ENCODE measurements at regions not wholly inside any gene's neighbourhood (a gene's known extent, or its start where the extent isn't known, plus 50 kb on each side); places are given as distances from the start of the nearest gene placed in this dataset.
"Not testable (repeated sequence)": the region's sequence is repeated elsewhere in the genome, so short reads cannot be mapped to it uniquely, and the experiment has no call there.

GRCh38 chrX:437661-438390 is 51.1 kb upstream of the PPP2R3B start:
- DNase-seq, result peak; percentile 2

GRCh38 chrX:439241-439640 is 52.5 kb upstream of the PPP2R3B start:
- DNase-seq, result no peak

- DNase-seq, result no peak
These were observed 53.0 kb upstream of the PPP2R3B start for GRCh38 chrX:439719-440118.

- DNase-seq, result no peak
These were observed 53.9 kb upstream of the PPP2R3B start for GRCh38 chrX:440636-441035.

GRCh38 chrX:443536-444210 is 57.0 kb upstream of the PPP2R3B start:
- DNase-seq, result no peak

- DNase-seq, result no peak
These were observed 57.6 kb upstream of the PPP2R3B start for GRCh38 chrX:444305-444704.

DNA sequence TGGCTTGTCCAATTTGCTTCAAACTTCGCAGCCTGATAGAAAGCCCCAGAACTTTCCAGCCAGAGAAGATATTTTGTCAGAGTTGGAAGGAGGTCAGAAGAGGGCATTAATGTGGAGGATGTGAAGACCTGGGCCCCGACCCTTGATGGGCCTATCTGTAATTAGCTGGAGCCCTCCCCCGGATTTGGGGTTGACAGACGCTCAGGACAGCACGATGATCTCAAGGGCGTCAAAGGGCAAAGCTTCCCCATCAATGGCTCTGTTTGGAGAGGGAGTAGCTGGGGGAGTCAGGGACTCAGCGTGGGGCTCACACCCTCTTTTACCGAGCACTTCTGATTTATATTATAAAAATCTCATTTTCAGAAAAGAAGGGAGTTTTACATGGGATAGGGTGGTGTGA is 59.0 kb upstream of the PPP2R3B start:
- DNase-seq, result no peak

DNA sequence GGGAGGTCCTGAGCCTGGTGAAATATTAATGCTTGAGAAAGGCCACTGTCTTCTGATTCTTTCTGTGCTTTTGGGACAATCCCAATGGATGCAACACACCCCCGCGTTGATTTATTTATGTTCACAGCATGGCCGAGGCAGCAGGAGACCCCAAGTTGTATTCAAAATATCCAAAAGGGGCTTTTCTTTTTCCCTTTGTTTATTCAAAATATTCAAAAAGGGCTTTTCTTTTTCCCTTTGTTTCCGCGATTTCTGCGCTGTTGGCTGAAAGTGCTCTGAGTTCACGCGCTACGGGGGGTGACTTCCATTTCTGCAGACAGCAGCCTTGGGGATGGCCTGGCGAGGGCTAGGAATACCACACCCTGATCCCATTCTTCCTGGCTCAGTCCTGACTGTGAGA is 59.5 kb upstream of the PPP2R3B start:
- DNase-seq, result no peak

GRCh38 chrX:447052-447451 is 60.3 kb upstream of the PPP2R3B start:
- DNase-seq, result no peak

DNA sequence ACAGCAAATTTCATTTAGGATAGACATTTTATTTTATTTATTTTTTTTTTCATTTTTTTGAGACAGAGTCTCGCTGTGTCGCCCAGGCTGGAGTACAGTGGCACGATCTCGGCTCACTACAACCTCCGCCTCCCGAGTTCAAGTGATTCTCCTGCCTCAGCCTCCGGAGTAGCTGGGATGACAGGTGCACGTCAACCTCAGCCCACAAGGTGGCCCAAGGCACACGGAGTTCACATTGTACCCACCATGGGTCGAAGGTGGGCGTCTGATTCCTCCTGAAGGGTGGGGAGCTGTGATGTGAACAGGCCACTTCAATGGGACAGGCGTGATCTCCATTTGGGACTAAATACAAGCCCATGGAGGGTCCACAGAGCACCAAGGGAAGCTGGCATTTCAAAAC is 65.0 kb upstream of the PPP2R3B start:
- DNase-seq, result not testable (repeated sequence)

GRCh38 chrX:452598-452997 is 65.9 kb upstream of the PPP2R3B start:
- DNase-seq, result no peak

GRCh38 chrX:454514-454913 is 67.8 kb upstream of the PPP2R3B start:
- not testable (repeated sequence) for DNase-seq

DNA sequence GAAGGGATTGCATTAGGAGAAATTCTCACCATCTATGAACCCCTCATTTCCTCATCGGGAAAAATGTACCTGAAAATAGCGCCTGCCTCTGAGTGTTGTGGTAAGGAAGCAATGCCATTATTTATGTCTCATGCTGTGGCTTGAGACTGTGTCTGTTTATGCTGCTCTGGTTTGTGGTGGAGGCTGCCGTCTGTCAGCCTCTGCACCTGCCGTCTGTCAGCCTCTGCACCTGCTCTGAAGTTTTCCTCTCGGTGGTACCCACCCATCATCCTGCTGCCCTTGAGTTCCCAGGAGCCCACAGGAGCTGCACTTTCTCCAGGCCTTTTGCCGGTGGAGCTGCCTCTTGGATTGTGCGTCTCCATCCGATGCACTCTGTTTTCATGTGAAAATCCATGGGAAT is 68.5 kb upstream of the PPP2R3B start:
- no peak for DNase-seq

DNA sequence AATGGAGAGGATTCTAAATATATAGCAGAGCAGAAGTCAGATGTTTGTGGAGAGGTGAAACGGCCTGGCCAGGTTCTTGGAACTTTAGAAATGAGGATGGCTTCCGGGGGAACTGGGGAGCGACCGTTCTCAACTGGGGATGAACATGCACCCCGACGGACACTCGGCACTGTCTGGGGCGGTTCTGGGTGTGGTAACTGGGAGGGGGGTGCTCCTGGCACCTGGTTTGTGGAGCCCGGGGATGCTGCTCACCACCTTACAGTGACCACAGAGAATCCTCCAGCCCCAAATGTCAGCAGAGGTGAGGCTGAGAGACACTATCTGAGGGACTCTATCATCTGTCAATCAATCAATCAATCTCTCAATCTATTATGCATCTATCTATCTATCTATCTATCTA is 69.0 kb upstream of the PPP2R3B start:
- DNase-seq, result no peak

GRCh38 chrX:456146-456545 is 69.4 kb upstream of the PPP2R3B start:
- no peak for DNase-seq

DNA sequence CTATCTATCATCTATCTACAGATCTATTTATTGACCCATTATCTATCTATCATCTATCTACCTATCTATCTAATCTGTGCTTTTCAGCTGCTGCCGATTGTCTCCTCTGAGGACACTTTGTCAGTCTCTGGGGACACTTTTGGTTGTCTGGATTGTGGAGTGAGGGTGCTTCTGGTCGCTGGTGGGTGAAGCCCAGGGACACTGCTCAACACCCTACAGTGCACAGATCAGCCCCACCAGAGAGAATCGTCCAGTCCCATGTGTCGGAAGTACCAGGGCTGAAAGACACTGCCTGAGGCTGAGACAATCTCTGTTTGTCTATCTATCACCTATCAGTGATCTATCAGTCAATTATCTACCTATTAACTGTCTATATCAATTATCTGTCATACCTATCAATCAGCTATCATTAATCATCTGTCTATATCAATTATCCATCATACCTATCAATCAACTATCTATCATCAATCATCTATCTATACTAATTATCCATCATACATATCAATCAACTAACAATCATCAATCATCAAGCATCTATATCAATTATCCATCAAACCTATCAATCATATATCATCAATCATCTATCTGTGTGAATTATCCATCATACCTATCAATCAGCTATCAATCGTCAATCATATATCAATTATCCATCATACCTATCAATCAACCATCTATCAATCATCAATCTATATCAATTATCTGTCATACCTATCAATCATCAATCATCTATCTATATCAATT is 70.0 kb upstream of the PPP2R3B start:
- DNase-seq, result no peak

DNA sequence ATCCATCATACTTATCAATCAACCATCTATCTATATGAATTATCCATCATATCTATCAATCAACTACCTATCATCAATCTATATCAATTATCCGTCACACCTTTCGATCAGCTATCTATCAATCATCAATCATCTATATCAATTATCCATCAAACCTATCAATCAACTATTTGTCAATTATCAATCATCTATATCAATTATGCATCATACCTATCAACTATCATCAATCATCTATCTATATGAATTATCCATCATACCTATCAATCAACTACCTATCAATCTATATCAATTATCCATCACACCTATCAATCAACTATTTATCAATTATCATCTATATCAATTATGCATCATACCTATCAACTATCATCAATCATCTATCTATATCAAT is 70.6 kb upstream of the PPP2R3B start:
- no peak for DNase-seq

- DNase-seq, result no peak
These were observed 71.9 kb upstream of the PPP2R3B start for GRCh38 chrX:458631-459061.

DNA sequence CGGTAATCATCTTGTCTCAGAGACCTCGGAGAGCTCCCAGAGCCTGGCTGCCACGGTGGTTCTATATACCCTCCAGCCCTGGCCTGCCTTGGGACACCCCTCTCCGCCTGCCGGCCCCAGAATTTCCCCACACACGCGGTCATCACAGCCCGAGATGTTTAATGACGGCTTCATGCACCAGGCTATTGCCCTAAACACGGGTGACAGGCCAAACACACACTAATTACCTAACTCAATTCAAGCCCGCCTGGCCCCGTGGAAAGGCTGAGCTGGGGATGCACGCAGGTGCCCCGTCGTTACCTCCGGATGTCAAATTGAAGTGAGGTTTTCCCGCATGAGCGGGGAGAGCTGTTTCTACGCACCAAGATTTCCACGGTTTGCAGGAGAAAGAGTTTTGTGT is 72.9 kb upstream of the PPP2R3B start:
- DNase-seq, result no peak

DNA sequence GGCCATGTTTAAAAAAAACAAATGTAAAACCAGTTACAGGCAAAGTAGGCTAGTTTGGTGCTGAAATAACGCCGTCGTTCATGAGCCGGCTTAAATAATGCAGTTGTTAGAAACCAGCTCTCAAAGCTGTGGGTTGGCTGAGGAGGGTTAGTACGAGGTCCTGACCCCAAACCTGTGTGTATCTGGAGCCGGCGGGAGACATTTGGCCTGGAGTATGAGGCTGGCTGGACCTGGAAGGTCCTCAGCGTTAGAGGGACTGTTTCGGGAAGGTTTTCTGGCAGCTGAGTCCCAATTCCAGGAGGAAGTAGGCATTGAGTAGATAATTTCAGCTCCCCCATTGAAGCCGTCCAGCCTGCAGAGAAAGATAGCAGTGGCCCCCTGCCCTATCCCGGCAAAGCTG is 73.4 kb upstream of the PPP2R3B start:
- DNase-seq, result no peak

GRCh38 chrX:460823-461640 is 74.3 kb upstream of the PPP2R3B start:
- DNase-seq, result no peak

DNA sequence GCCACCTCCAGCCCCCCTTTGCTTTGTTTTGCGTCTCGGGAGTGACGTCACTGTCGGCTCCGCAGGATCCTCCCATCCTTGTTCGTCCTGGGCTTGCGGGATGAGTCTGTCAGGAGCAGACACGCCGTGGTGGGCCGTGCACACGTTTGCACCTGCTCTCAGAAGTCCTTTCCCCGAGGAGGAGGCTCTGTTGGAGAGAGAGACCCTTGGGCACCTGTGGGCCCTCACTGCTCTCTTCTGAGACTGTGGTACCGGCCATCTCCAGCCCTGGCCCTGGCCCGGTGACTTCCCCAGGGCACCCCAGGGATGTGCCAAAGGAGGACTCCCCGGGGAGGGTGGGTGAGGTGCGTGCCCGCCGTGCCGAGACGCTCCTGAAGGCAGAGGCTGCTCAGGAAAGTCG is 76.1 kb upstream of the PPP2R3B start:
- DNase-seq, result no peak

Data from activated effector memory CD4-positive, alpha-beta T cell treated with Interleukin-2 at 50 U/mL for 16 hours (primary cell).